NCI-H146 treated with DMSO at 0.1 percent for 48 hours (cell line): ENCODE measurements at regions not wholly inside any gene's neighbourhood (a gene's known extent, or its start where the extent isn't known, plus 50 kb on each side); places are given as distances from the start of the nearest gene placed in this dataset.
A peak's percentile ranks its signal among the peaks of the same experiment; 100 is the strongest.

Source experiments
- DNase-seq: peaks from one replicate; lab custom pipeline; 2025; ENCODE audit not compliant: unreplicated experiment; lab: John Stamatoyannopoulos, UW

DNA sequence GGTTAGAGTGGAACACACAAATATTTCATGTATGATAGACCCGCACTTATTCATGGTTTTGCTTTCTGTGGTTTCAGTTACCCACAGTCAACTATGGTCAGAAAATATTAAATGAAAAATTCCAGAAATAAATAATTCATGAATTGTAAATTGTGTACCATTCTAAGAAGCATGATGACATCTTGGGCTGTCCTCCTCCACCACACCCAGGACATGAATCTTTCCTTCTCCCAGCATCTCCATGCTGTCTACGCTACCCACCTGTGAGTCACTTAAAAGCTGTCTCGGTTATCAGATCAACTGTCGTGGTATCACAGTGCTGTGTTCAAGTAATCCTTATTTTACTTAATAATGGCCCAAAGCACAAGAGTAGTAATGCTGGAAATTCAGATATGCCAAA lies 419.6 kb upstream of the NRP1 start:
- no peak for DNase-seq

DNA sequence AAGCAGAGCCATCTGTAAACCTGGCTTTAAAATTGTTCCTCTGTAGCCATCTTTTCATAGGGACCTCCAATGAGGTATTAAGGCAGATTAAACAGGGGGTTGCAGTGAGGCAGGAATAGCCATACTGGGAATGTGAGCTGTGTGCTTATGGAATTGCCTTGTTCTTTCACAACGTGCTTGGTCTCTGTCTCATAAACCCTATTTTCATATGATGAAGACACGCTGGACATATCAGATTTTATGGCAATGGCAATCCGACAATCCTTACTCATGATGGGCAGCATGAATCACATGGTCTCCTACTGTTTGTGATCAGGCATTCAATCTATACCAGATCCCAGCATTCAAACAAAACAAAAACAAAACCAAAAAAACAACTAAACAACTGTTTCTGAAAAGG lies 418.9 kb upstream of the NRP1 start:
- DNase-seq = no peak

DNA sequence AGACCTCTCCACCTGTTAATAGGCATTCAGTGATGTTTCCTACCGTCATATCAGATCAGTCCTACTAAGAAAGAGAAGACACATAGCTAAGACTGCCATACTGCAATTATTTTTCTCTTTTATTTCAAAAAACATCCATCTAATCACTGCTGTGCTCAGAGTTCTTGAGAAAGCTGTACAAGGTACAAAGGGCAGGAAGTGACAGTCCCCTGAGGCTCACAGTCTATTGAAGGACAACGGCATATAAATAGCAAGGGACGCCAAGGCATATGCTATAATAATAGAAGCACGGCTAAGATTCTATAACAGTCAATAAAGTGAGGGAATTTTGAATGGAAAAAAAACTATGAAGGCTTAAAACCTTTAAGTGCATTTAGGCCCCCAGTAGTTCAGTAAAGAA lies 415.3 kb upstream of the NRP1 start:
- DNase-seq = no peak

DNA sequence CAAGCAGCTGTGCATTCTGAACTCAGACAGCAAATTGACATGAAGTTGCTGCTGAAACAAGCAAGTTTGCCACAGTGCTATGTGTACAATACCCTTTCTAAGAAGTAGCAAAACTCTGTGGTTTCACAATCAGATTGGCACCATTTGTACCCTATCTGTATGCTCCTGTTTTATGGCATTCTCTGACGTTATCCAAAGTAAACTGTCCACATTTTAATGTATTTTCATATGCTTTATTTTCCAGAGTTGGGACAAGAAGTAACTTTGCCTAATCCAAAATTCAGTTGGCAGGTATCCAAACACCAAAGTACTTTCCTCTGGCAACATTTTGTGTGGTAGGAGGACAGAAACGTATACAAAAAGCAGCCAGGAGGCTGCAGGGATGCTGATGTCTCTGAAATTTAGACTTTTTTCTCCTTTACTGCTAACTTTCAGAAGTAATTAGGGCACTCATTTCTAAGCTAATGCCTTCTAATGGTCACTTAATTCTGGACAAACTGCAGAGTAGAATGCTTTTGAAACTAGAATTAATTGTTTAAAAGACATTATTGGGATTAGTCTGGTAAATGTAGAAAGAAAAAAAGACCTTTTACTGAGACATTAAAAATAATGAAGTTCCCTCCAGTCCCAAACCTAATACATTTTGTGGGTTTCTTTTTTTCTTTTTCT lies 414.7 kb upstream of the NRP1 start:
- DNase-seq = no peak

DNA sequence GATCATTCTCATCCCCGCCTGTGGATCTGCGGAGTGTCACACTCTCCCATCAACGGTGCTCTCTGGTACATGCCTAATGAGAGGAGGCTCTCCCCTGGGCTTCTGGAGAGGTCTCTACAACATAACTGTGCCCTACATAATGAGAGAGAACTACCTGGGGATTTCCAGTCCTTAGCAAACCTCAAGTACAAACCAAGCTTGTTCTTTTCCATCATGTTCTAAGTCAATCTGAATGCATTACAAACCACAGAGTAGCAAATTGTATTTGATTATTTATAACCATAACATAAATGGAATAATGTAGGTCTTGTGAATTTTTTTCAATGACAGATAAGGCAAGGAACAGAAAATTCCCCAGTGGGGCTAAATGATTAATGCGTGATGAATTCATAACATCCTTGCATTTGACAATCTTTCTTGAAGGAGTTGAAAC lies 412.4 kb upstream of the NRP1 start:
- no peak for DNase-seq

DNA sequence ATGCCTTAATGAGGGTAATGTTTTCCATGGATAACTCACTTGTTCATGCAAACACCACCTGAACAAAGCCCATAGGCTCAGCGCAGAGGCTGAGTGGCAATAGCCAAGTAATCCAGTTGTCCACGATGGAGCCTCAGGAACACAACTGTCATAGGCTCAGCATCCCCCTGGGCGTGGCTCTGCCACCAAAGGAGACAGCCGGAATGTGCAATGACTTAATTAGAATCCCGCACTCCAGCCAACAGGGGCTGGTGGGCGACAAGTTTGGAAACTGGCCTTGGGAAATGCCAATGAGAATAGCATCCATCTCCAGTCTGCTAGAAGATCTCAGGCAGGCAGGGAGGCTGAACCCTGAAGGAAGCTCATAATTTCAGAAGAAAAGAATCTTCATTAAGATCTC lies 411.7 kb upstream of the NRP1 start:
- DNase-seq = no peak

DNA sequence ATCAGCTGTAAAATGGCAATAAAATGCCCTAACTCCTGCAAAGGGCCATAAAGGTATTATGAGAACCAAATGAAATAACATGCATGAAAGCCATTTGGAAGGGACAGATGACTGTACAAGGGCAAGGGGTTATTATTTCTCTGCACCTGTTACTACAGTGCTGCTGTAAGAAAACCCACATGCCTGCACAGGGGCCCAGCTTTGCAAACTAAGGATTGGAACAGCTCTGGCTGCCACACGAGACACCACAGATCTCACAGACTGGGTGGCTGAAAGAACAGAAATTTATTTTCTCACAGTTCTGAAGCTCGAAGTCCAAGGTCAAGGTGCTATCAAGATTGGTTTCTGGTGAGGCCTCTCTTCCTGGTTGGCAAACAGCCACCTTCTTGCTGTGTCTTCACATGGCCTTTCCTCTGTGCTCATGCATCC lies 409.0 kb upstream of the NRP1 start:
- no peak for DNase-seq

DNA sequence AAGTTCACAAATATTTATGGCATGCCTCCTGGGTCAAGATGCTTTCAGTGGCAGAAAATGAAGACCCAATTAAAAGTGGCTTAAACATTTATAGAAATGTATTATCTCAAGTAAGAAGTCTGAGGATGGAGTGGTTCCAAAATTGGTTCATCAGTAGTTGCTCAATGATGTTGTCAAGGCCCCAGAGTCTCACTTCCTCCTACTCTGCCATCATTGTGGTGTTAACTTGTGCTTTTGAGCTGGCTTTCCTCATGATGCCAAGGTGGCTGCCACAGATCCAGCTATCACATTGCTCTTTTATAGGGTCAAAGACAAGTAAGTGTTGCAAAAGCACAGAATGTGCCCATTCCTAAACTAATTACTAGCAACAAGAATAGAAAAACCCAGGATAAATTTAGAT lies 404.6 kb upstream of the NRP1 start:
- no peak for DNase-seq

DNA sequence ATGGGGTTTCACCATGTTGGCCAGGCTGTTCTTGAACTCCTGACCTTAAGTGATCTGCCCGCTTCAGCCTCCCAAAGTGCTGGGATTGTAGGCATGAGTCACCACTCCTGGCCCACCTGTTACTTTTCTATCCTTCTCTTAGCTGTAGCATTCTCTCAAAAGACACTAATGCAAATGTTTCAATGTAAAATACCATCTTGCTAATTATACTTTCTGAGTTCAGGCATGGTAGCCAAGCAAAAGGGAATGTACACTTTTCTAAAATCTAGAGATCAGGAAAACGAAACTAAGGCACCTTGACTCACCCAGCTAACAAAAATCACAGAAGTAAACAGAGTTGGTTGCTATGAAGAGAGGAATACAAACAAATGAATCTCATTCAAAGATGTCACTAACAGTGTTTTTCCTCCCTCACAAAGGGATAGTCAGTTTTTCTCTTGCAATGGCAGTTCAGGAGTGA lies 401.0 kb upstream of the NRP1 start:
- DNase-seq = no peak

DNA sequence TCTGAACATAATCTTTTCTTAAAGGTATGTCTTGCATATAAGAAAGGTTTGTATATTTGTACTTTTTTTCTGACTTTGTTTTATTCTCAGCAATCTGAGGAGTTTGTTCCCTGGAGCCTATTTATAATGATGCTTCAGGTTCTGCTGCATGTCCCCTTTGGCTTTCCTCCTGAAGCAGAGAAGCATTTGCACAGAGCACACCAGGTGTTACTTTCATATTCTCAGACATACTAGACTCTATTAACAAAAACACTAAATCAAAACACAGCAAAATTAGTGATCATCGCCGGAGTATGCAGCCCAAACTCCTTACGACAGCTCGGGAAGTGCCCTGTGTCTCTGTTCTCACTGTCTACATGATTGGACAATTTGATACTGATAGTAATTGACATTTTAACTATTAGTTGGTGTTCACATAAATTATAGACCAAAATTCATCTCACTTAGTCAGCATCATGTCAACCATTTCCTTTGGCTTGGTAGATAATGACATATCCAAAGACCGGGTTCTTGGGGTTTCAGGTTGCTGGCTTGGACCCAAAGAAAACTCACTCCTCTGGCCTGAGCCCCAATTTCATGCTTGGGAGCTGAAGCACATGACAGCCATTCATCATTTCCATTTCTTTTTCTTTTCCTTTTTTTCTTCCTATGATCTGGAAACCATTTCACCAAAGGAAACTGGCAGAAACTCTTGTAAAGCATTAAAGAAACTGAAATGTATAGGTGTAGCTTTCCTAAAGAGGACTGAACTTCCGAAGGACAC lies 400.1 kb upstream of the NRP1 start:
- no peak for DNase-seq

DNA sequence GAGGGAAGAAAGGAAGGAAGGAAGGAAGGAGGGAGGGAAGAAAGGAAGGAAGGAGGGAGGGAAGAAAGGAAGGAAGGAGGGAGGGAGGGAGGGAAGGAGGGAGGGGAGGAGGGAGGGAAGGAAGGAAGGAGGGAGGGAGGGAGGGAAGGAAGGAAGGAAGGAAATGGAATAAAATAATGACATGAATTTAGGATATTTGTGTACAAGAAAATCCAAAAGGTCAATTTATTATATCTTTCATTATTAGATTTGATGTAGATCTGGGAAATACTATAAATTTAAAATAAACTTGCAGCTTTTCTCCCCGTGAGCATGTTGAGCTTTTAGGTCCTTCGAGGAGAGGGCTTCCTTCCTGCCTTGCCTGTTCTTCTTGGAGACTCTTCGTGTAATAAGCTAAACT lies 398.6 kb upstream of the NRP1 start:
- DNase-seq = no peak

DNA sequence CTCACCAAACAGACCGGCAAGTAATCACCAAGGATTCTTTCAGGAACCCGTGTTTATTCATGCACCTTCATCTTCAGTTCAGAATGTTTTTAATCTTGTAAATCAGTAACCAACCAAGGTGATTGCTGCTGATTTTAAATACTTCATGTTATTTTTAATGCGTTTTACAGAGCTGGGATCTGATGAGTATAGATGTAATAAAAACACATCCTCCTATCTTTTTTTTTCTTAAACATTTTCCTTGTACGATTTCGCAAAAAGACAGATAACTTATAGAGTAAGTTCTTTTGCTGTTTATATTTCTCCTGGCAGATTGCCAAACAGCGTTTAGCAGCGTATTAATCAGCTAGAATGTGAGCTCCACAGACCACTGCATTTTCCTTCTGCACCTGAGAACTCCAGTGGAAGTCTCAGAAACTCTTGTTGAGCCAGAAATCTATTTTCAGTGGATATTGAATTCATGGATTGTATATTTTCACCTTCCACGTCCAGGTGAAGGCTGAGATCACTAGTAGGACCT lies 397.8 kb upstream of the NRP1 start:
- DNase-seq = no peak

DNA sequence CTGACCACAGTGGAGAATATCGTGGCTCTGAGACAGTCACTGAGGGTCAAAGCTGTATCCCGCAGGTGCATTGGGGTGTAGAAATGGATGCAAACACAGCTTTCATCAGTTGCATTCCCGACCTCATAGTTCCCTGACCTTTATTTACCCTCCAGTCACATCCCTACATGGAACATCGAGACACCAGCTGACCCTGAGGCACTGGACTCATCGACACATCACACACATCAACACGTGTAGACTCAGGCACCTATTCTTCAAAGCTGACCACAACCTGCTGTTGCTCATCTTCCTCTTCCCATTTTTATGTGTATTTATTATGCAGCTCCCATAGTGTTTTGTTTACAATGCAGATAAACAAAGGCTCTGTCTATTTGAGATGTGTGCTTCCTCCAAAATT lies 396.9 kb upstream of the NRP1 start:
- no peak for DNase-seq

DNA sequence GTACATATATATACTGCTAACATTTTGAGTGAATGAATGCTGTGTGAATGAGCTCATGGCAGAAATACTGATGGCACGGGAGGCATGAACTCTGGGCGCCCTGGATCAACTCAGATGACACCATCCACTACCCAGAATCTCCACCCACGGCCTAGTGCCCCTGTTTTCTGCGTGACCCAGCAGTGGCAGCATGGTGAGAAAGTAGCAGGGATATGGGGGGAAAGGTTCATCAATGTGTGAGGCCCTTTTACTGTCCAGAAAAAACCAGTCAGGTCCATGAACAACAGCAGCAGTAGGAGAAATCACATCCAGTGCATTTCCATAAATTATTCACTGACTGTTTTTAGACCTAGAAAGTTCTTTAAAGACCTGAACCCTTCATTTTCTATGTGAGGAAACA lies 391.0 kb upstream of the NRP1 start:
- no peak for DNase-seq

DNA sequence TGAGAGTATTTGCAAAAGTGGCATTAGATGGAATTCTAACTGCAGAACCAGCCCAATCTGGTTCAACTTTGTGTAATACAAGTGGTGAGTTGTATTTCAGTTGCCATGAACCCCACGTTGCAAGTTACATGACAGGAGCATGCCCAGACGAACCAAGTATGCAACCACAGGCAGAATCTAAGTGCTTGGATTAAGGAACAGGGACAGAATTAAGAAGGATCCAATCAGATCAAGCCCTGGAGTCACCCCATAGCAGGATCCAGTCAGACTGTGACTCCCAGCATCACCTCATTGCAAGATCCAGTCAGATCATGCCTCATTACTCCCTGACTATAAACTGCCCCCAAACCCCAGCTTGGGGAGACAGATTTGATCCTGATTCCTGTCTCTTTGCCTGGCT lies 388.7 kb upstream of the NRP1 start:
- DNase-seq = no peak

DNA sequence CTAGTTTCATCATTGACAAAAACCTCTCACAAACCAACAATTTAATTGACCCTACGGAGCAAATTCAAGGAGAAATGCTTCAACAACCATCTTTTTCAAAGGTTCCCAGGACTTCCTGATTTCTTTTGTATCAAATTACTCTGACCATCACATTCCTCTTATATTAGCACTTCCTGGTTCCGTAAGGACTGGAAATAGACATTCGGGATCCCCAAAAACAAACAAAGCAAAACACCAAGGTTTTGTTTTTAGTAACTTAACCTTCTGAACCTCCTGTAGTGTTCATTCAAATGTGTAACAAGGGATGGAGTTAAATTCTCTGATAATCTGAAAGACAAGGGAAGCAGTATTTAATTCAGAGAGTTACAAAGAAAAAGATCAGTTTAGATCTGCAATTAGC lies 387.6 kb upstream of the NRP1 start:
- DNase-seq = no peak

DNA sequence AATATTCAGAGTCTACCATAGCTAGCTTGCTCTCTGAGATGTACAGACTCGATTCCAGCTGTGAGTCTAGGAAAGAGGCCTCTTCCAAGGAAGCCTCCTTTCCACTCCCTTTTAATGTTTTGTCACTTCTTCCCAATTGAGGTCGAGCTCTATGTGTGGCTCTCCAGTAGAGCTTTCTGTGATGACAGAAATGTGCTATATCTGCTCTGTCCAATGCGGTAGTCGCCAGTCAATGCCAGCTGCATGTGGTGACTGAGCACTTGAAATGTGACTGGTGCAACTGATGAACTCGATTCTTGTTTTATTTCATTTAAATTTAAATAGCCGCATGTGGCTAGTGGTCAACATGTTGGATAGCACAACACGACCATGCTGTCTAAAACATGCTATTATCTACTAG lies 387.0 kb upstream of the NRP1 start:
- no peak for DNase-seq

DNA sequence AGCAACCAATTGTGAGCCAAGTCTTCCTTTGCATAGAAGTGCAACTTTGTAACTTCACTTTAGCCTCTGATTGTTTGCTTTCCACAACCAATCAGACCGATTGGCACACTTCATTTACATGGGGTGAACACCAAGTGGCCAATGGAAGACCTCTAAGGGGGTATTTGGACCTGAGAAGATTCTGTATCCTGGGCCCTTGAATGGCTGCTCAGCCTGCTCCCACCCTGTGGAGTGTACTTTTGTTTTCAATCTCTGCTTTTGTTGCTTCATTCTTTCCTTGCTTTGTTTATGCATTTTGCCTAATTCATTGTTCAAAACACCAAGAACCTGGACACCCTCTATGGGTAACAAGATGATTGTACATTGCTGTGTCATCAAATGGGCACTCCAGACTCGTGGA lies 385.7 kb upstream of the NRP1 start:
- no peak for DNase-seq

DNA sequence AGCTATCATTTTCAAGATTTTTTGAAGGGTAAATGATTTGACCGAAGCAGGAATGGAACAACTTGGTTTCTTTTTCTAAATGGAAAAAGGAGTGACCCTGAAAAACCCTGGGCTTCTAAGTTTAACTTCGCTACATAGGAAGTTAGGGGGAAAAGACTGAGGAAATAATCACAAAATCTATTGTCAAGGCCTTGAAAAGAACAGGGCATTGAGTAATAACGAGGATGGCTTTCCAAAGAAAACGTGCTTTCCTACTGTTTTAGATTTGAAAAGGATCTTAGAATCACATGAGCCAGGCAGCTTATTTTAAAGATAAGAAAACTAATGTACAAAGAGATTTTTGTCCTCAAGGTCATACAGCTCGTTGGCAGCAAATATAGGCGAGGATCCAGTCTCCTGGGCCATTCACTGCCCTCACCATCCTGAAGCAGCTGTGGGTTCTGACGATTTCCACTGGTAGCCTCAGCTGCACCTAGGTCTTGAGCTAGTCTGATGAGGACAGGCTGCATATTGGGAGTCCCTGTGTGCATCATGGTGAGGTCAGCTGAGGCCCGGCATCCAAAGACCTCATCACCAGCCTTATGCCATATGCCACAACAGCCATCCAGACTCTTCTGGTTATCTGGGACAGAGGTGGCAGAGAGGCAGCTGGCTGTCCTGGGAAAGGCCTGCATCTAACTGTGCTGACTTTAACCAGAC lies 384.7 kb upstream of the NRP1 start:
- no peak for DNase-seq

DNA sequence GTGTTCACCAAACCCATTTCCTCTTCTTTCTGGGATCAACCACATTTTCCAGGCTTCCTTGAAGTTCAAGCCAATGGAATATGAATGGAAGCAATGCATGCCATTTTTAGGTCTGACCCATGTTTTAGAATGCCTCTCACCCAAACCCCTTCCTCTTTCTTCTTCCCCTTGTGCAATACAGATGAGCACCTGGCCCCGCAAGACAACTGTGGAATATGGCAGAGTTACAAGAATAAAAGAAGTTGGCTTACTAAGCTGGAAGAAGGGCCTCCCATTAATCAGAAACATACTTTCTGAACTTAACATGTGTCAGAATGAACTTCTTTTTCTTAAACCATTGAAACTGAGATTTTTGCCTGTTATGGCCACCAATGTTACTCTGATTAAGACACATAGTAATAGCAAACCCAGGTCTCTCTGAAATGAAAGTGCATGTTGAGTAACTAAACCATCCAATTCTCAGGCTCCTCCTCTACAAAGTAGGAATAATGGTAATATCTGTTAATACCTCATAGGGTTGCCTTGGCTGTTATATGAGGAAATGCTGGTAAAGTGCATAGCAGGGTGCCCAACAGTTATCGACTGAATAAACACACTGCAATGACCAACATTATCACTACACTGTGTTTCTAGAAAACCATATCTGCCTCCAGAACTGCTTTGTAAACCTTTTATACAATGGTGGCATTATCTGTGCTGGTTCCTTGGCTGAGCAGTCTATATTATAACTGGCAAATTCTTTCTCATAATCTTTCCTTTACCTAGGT lies 382.2 kb upstream of the NRP1 start:
- peak; percentile 41 for DNase-seq

DNA sequence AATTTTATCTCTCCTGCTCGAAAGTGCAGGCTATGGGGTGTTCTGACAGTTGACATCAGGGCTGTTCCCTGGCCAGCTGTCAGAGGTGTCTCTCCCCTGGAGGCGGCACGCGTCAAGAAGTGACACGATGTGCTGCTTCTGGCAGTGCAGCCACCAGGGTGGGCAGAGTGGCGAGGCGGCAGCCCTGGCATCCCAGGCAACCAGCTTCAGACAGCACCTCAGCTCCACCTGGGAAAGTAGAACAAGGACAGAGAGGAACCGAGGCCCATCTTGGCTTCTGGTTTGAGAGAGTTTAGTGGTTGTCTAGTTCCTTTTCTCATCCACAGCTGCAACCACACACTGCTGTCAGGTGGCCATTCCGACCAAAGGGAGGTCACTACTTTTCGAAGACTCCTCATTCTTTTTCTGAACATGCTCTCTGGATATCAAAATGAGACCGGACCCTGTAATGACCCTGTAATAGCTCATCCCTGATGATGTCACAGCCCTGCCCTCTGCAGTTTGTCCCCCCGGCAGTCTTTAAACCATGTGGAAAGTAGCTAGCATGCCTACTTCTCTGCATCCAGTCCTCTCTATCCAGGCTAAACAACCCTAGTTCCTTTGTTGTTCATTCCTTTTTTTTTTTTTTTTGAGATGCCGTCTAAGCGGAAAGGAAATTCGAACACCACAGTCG lies 381.0 kb upstream of the NRP1 start:
- no peak for DNase-seq
